SKM-1 treated with dmso at 0.1 percent for 144 hours (cell line): ENCODE measurements at regions not wholly inside any gene's neighbourhood (a gene's known extent, or its start where the extent isn't known, plus 50 kb on each side); places are given as distances from the start of the nearest gene placed in this dataset.
"Not testable (repeated sequence)": the region's sequence is repeated elsewhere in the genome, so short reads cannot be mapped to it uniquely, and the experiment has no call there.

Experiments
- DNase-seq: peaks from one replicate; lab custom pipeline; 2025; ENCODE audit not compliant: unreplicated experiment; lab: John Stamatoyannopoulos, UW

- no peak for DNase-seq
Observed at GRCh38 chr10:85430991-85431390, 935.6 kb downstream of the GRID1 start.

DNA sequence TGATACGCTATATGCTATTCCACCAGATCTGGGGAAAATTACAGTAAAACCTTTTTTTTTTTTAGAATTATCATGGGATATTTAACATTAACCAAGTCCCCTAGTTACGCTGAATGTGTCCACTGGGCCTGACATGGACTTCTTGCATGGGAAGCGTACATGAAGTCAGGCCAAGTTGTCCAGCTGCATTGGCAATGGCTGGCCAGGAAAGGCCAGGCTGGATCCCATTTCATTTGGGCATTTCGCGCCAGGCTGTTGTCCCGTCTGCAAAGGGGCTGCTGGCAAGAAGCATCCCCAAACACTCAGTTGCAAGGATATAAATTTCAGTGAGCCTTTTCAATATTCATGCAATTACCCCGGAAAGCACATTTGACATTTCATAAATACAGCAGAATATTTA lies 933.3 kb downstream of the GRID1 start:
- DNase-seq, result no peak

- DNase-seq, result no peak
Observed at GRCh38 chr10:85444868-85445267, 921.7 kb downstream of the GRID1 start.

DNA sequence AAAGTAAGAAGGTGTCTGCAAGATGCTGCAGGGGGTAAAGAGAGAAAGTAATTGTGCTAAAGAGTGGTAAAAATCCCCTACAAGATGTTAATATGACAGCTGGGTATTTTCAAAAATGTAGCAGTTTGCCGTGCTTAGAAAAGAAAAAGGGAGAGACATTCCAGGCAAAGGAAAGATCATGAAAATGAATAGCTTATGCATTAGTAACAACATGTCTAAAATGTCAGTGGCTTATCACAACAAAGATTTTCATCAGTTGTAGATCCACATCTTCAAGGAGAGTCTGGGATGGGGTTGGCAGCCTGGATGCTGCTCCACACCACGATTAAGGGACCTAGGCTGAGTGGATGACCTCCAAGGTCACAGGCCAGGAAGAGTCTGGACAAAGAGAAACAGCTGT lies 920.9 kb downstream of the GRID1 start:
- DNase-seq, result no peak

DNA sequence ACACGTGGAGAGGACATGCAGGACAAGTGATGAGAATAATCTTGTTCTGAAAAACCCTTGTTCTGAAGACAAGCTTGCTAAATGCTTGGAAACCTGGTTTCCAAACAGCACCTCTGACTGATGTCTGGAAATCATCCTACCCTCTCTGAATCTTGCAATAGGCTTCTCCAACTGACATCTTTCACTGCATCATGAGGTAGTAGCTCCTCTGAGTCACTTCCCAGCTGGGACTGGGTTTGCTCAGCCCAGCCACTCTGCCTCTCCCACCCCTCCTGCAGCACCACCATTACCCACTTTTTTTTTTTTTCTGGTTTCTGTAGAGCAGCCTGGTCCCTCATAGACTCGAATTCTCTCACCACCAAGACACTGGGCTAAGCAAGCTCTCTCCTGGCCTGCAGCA lies 919.8 kb downstream of the GRID1 start:
- DNase-seq, result no peak

DNA sequence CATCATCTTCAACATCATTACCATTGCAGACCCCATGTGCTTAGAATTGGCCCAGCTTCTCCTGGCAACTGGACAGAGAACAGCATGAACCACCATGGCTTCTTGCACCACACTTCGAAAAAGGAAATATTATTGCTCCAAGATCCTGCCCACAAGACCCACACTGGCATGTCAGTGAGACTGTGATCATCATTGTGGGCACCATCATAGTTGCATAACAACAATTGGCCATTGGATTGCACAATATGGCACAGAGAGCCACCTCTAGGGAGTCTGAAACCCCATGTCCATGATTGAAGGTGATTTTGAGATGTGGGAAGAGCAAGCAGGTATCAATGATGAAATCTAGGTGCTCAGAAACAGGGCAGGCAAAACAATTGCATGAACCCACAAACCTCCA lies 918.9 kb downstream of the GRID1 start:
- DNase-seq, result peak; percentile 52

GRCh38 chr10:85448716-85449115 lies 917.9 kb downstream of the GRID1 start:
- no peak for DNase-seq

- DNase-seq, result no peak
Observed at GRCh38 chr10:85454386-85454785, 912.2 kb downstream of the GRID1 start.

DNA sequence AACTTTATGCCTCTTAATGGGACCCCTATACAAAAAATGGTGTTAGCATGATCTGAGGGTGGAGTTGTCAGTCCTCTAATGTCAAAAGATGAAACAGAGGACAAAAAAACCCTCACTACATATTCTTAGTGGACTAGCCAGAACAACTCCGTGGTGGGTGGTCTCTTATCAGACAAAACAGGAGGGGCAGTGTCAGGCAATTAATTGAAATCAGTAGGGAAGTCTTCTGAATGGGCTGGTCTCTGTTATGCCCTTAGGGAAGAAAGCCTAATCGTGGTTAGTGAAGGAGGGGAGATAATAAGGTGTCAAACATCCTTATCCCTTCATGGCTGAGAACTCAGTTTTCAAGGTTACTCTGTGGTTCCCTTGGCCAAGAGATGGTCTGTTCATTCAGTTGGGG lies 909.4 kb downstream of the GRID1 start:
- DNase-seq, result no peak

DNA sequence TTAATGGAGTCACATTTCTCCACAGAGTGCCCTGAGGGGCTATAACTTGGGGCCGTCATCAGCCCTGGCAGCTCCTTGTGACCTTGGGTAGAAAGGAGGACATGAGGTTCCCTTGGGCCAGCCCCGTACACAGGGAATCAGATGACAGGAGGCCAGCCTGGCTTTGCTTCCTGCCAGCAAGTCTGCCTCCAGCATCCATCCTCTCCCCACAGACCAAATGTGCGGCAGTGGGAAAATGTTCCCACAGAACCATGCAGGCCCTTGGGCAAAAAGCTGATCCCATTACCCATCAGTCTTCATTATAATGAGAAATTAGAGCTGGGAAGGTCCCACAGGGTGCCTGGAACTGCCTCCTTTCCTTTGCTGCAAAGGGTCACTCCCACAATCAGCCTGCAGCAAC lies 908.3 kb downstream of the GRID1 start:
- no peak for DNase-seq

- no peak for DNase-seq
Observed at GRCh38 chr10:85459906-85460305, 906.7 kb downstream of the GRID1 start.

DNA sequence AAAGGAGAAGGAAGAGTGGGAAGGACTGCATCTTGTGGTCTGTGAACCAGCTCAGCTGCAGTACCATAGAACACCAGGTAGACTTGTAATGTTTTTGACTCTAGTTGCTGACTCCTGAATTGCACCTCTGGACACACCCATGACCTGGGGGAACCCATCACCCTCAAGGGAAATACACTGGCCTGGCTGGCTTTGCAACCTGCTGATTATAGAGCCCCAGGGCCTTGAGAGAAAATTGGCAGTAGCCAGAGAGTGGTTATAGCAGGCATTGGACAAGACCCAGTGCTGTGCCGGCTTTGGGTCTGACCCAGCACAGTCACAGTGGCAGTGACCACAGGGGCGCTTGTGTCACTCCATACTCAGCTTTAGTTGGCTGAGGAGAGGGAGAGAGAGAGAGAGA lies 902.3 kb downstream of the GRID1 start:
- DNase-seq, result no peak

GRCh38 chr10:85477979-85478378 lies 888.6 kb downstream of the GRID1 start:
- DNase-seq, result no peak

- DNase-seq, result no peak
Observed at GRCh38 chr10:85490431-85490830, 876.2 kb downstream of the GRID1 start.

DNA sequence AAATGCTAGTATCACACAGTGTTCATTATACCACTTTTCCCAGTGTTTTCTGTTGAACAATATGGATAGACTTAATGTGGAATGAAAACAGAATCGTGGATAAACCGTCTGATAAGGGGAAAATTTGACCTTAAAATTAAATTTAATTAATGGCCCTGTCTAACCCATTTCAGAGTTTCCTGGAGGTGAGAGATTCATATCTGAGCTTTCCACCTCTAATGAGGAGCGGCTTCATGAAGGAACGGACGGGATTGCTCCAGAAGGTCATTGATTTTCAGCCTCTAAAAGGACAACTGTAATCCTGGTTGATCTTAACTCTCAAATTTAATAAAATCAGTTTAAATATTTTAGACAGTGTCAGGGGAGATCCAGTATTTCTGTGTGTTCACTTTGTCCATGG lies 874.9 kb downstream of the GRID1 start:
- no peak for DNase-seq

DNA sequence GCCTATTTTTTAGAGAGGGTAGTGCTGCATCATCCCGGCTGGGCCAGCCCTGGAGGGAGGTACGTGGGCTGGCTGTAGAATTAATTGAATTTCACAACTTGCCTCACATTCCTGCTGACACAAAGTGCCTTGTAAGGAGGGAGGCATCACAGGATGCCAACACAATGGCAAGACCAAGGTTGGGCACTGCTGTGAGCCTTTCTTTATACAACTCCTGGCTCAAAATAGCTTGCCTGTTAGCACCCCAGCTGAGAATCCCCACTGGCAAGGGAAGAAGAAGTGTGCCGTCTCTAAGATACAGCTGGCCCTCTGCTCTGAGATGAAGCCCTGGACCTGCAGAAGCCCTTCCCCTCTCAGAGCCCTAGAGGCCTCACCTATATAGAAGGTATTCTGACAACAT lies 873.9 kb downstream of the GRID1 start:
- DNase-seq, result no peak

DNA sequence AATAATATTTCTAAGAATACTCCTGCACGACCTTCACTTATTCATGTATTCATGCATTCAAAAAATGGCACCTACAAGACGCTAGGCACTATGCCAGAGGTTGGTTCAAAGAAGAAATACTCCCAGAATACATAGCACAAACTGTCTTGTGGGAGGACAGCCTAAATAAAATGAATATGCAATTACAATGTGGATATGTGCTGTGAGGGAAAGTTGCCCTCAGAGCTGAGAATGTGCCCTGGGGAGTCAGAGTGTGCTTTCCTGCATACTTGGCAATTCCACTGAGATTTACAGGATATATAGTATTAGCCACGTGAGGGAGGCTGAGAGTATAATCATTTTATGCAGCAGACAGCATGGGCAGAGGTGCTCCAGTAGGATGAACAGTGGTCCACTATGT lies 872.9 kb downstream of the GRID1 start:
- DNase-seq, result no peak

DNA sequence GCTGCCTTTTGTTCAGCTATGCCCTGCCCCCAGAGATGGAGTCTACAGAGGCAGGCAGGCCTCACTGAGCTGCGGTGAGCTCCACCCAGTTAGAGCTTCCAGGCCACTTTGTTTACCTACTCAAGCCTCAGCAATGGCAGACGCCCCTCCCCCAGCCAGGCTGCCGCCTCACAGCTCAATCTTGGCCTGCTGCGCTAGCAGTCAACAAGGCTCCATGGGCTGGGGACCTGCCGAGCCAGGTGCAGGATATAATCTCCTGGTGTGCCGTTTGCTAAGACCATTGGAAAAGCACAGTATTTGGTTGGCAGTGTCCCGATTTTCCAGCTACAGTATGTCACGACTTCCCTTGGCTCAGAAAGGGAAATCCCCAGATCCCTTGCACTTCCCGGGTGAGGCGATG lies 862.0 kb downstream of the GRID1 start:
- DNase-seq, result not testable (repeated sequence)

GRCh38 chr10:85508159-85508558 lies 858.4 kb downstream of the GRID1 start:
- DNase-seq, result no peak

DNA sequence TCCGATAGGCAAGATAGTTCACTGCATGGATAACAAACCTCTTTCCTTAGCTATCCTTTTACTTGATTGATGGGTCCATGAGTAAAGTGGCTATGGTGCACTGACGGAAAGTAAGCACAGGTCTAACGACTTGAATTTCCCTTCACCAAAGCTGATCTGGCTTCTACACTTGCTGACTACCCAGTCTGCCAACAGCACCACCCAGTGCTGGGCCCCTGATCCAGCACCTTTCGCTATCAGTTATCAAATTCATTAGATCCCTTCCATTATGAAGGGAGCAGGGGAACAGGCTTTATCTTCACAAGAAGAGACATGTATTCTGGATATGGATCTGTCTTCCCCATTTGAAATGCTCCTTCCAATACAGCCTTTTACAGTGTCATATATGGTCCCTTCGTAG lies 855.9 kb downstream of the GRID1 start:
- DNase-seq, result no peak

GRCh38 chr10:85513436-85513835 lies 853.2 kb downstream of the GRID1 start:
- no peak for DNase-seq

DNA sequence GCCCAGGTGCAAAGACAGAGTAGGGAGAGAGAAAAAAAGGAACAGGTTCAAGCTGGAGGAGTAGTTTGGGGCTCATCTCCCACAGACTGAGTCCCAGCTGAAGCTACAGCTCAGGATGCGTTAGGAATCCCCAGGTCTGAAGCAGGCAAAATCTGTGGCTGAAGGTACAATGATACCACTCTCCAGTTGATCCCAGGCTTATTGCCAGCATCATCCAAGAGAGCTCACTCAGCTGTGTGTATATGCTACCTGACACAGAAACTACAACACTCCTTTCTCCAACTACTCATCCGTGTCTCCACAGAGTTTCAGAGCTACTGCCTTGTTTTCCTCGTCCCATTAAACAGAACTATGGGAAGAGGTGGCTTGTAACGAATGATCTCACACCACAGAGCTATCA lies 851.3 kb downstream of the GRID1 start:
- no peak for DNase-seq

- no peak for DNase-seq
Observed at GRCh38 chr10:85524001-85524666, 842.5 kb downstream of the GRID1 start.
